ENCODE measurements at regions not wholly inside any gene's neighbourhood (a gene's known extent, or its start where the extent isn't known, plus 50 kb on each side); places are given as distances from the start of the nearest gene placed in this dataset.

DNA sequence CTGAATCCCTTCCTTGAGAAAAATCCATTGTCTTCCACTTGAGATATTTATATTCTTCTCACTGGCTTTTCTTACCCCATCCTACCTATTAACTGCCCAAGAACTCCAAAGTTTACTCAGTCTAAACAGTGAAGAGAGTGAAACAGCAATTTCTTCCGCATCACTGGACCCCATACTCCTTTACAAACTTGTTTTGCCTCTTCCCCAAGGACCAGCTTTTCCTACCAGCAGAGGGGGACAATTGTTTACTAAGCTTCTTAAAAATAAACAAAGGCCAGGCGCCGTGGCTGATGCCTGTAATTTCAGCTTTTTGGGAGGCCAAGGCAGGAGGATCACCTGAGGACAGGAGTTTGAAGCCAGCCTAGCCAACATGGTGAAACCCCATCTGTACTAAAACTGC lies 52.0 kb downstream of the LRATD1 start:
- Mint-ChIP-seq H3K27ac (no peak overlapping the region), H3K27me3 (no peaks in the 10 kb centered on the region)

DNA sequence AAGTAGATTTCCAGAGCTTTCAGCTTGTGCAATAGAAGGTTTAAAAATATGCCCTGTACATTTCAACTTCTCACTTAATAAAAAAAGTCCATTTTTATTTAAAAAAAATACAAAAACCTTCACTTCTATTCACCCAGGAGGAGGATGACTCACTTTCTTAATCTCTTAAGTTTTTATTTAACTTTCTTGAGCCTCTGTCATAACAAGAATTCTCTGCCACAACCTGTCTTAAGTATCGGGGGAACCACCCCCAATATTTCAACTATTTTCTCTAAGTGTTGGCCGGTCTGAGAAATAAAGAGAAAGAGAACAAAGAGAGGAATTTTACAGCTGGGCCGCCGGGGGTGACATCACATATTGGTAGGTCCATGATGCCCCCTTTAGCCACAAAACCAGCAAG lies 58.4 kb downstream of the LRATD1 start:
- no peaks in the 10 kb centered on the region for H3K27me3 Mint-ChIP-seq
- H3K4me3 Mint-ChIP-seq = no peak overlapping the region
- no peak overlapping the region for H3K27ac Mint-ChIP-seq
- H3K4me1 Mint-ChIP-seq = no peaks in the 10 kb centered on the region
- CTCF ChIA-PET = no interaction called here
- DNase-seq = no peak
- H3K9me3 Mint-ChIP-seq = peaks cover 7% of the 10 kb centered on the region
- H3K36me3 Mint-ChIP-seq = no peaks in the 10 kb centered on the region

More for the DNA sequence above, 52.0 kb downstream of the LRATD1 start:
- CTCF ChIA-PET = no interaction called here
- no peaks in the 10 kb centered on the region for H3K4me1 Mint-ChIP-seq
- no peak overlapping the region for H3K4me3 Mint-ChIP-seq
- H3K36me3 Mint-ChIP-seq = no peaks in the 10 kb centered on the region
- H3K9me3 Mint-ChIP-seq = peaks cover 3% of the 10 kb centered on the region
- no peak for DNase-seq

DNA sequence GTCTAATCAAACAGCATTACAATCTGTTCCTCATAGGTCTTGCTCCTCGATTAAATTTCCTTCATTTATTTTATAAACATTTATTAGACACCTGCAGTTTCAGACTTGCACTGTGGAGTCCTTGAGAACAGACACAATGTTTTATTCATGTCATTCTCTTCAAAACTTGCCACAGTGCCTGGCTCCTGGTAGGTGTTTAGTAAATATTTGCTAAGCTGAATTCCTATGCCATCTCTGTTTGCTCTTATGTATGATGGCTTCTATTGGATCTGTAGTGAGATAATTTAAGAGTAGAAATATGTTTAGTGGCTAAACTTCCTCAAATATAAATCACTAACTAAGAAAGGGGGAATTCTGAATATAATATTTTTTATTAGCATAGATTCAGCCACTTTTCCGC lies 61.4 kb downstream of the LRATD1 start:
- Mint-ChIP-seq H3K4me3 (no peak overlapping the region), H3K27ac (no peak overlapping the region), H3K27me3 (no peaks in the 10 kb centered on the region), H3K36me3 (no peaks in the 10 kb centered on the region), H3K4me1 (no peaks in the 10 kb centered on the region), H3K9me3 (peaks cover 6% of the 10 kb centered on the region)
- no peak for DNase-seq
- CTCF ChIA-PET = no interaction called here

DNA sequence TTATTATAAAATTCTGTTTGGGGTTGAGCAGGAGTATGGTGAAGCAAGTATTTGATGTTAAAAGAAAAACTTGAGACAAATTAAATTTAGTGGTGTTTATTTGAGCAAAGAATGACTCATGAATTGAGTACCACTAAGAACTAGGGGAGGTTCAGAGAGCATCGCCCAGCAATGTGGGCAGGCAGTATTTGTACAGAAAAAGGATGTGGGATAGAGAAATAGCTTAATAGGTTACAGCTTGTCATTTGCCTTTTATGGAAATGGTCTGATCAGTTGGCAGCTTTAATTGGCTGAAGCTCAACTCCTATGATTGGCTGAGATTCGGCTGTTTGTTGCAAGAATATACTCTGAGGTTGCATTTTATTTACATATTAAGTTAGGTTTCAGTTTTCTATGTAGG lies 68.2 kb downstream of the LRATD1 start:
- no peaks in the 10 kb centered on the region for H3K36me3 Mint-ChIP-seq
- no peak for DNase-seq
- no peaks in the 10 kb centered on the region for H3K27me3 Mint-ChIP-seq
- no peaks in the 10 kb centered on the region for H3K9me3 Mint-ChIP-seq
- H3K4me3 Mint-ChIP-seq = no peak overlapping the region
- no peak overlapping the region for H3K27ac Mint-ChIP-seq
- CTCF ChIA-PET = no interaction called here
- H3K4me1 Mint-ChIP-seq = no peaks in the 10 kb centered on the region

DNA sequence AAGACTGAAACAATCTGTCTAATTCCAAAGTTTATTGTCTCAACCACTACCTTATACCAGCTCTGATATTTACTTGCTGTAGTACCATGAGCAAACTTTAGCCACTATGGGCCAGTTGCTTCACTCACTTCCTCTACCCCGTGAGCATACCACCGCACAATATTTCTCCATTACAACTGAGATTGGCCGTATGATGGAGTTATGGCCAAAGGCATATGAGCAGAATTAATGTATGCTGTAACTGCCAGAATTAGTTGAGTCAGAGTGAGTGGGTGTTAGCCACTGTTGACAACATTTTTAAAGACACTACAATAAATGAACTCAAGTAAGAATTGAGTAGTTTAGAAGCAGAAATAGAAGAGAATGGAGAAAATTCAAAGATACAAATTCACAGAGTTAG lies 69.7 kb downstream of the LRATD1 start:
- Mint-ChIP-seq H3K4me1 (no peaks in the 10 kb centered on the region), H3K4me3 (no peak overlapping the region), H3K36me3 (no peaks in the 10 kb centered on the region), H3K27me3 (no peaks in the 10 kb centered on the region), H3K9me3 (no peaks in the 10 kb centered on the region), H3K27ac (no peak overlapping the region)
- CTCF ChIA-PET = no interaction called here
- DNase-seq = no peak

DNA sequence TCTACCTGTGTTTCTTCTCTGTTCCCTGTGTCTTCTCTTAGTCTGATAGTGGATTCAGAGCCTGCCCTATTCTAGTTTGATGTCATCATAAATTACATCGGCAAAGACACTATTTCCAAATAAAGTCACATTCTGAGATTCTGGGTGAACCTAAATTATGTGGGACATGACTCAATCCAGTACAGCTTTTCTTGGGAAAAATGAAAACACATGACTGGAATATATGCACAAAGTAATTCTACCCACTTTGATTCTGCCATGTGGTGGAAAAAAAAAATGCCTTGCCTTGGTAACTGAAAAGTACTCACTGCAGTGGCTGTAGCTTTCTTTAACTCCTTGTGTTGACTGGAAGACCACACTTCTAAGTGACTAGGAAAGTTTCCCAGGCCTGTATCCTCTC lies 73.7 kb downstream of the LRATD1 start:
- H3K9me3 Mint-ChIP-seq = no peaks in the 10 kb centered on the region
- H3K4me1 Mint-ChIP-seq = no peaks in the 10 kb centered on the region
- no peak overlapping the region for H3K4me3 Mint-ChIP-seq
- no peaks in the 10 kb centered on the region for H3K27me3 Mint-ChIP-seq
- H3K36me3 Mint-ChIP-seq = no peaks in the 10 kb centered on the region
- CTCF ChIA-PET = no interaction called here
- no peak for DNase-seq
- no peak overlapping the region for H3K27ac Mint-ChIP-seq

DNA sequence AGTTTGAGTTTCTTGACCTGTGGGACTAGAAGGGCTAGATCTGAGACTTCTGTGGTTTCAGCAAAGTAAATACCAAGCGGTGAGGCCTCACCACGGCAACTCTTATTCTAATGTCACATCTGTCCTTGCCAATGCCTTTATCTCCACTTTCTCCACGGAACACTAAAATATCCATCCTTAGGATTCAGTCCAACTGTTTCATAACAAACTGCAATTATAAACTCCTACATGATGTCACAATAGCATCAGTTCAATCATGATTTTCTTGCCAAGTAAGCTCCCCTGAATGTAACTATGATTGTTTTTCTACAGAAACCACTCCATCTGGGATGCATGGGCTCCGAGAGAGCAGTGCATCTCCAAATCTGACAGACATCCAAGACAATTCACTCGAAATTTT lies 79.6 kb downstream of the LRATD1 start:
- CTCF ChIA-PET = no interaction called here
- no peak for DNase-seq
- no peaks in the 10 kb centered on the region for H3K36me3 Mint-ChIP-seq
- no peak overlapping the region for H3K4me3 Mint-ChIP-seq
- H3K4me1 Mint-ChIP-seq = no peaks in the 10 kb centered on the region
- H3K27ac Mint-ChIP-seq = no peak overlapping the region
- H3K9me3 Mint-ChIP-seq = no peaks in the 10 kb centered on the region
- H3K27me3 Mint-ChIP-seq = no peaks in the 10 kb centered on the region

DNA sequence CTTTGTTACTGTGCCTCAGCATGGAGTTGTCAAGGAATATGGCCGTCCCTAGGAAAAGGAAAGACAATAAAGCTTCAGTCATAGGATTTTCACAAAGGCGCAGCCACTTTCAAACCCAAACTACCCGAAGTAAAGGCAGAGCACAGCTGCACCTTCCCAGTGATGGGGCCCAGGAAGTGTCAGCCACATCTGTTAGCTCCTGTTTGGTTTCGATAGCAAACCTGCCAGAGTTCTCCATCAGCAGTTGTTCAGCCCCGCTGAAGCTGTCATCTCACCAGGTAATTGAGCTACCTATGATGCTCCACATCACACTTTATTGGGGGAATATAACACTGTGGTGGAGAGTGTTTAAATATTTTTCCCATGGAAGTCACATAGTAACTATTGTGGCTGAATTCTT lies 80.7 kb downstream of the LRATD1 start:
- H3K4me1 Mint-ChIP-seq = no peaks in the 10 kb centered on the region
- no peaks in the 10 kb centered on the region for H3K36me3 Mint-ChIP-seq
- no peak for DNase-seq
- no peaks in the 10 kb centered on the region for H3K9me3 Mint-ChIP-seq
- no peaks in the 10 kb centered on the region for H3K27me3 Mint-ChIP-seq
- CTCF ChIA-PET = no interaction called here
- no peak overlapping the region for H3K4me3 Mint-ChIP-seq
- H3K27ac Mint-ChIP-seq = no peak overlapping the region

DNA sequence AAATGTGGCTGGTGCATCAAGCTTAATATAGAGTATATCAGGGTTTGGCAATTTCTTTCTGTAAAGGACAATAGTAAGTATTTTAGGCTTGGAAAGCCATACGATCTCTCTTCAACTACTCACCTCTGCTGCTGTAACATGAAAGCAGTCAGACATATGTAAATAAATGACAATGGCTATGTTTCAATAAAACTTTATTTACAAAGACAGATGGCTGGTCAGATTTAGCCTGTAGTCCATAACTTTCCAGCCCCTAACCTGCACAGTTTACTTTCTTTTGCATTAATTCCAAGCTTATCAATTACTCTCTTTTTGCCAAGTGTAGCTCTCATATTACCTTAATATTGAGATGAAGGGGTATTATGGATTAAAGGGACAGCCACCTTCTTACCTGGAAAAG lies 83.1 kb downstream of the LRATD1 start:
- no peaks in the 10 kb centered on the region for H3K9me3 Mint-ChIP-seq

DNA sequence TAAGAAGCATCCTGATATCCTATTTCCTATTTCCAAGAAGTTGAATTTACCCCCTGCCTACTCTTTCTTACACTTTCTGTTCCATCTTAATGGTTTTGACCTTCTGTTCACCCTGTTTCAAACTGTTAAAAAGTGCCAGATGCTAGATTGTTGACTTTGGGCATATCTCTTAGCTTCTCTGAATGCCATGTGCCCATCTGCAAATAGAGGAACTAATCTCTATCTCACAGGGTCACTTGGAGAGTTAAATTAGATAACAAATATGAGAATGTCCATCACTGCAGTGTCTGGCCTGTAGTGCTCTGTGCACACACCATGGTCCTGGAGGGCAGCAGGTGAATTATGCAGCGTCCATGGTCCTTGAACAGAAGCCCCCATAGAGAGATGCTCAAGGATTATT lies 83.8 kb downstream of the LRATD1 start:
- H3K4me3 Mint-ChIP-seq = no peak overlapping the region
- no peak for DNase-seq
- H3K36me3 Mint-ChIP-seq = no peaks in the 10 kb centered on the region
- no peaks in the 10 kb centered on the region for H3K4me1 Mint-ChIP-seq
- no peaks in the 10 kb centered on the region for H3K9me3 Mint-ChIP-seq
- CTCF ChIA-PET = no interaction called here
- no peaks in the 10 kb centered on the region for H3K27me3 Mint-ChIP-seq
- no peak overlapping the region for H3K27ac Mint-ChIP-seq

More for the DNA sequence above, 83.1 kb downstream of the LRATD1 start:
- H3K4me1 Mint-ChIP-seq = no peaks in the 10 kb centered on the region
- no peak overlapping the region for H3K4me3 Mint-ChIP-seq
- no peak for DNase-seq
- no peaks in the 10 kb centered on the region for H3K36me3 Mint-ChIP-seq
- no peak overlapping the region for H3K27ac Mint-ChIP-seq
- H3K27me3 Mint-ChIP-seq = no peaks in the 10 kb centered on the region
- CTCF ChIA-PET = no interaction called here

DNA sequence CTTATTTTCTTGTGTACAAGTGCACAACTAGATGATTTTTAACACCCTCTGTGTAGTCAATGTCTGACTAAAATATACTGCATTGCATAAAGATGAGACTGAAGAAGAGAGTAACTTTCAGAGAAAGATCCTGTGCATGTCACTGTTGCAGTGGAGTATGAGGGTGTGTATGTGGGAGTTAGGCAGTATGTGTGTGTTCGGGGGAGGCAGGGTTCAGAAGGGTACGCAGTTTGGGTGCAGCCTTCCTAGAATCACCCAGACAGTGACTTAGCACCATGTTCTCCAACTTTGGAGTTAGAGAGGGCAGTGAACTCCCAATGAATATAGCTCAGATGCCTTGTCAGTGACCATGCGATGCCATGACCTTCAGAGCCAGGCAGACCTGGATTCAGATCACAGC lies 84.6 kb downstream of the LRATD1 start:
- H3K4me1 Mint-ChIP-seq = no peaks in the 10 kb centered on the region
- CTCF ChIA-PET = no interaction called here
- no peak overlapping the region for H3K27ac Mint-ChIP-seq
- no peak for DNase-seq
- H3K36me3 Mint-ChIP-seq = no peaks in the 10 kb centered on the region
- no peak overlapping the region for H3K4me3 Mint-ChIP-seq
- no peaks in the 10 kb centered on the region for H3K9me3 Mint-ChIP-seq
- H3K27me3 Mint-ChIP-seq = no peaks in the 10 kb centered on the region

DNA sequence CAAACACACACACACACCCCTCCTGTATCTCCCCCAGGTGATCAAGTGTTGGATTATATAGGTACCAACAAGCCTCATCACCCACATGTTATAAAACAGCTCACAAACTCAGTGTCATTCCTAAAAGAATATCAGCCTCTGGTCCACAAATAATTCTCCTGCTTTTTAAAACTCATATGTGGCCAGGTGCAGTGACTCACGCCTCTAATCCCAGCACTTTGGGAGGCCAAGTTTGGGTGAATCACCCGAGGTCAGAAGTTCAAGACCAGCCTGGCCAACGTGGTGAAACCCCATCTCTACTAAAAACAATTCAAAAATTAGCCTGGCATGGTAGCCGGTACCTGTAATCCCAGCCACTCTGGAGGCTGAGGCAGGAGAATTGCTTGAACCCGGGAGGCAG lies 87.8 kb downstream of the LRATD1 start:
- DNase-seq = no peak
- CTCF ChIA-PET = no interaction called here

DNA sequence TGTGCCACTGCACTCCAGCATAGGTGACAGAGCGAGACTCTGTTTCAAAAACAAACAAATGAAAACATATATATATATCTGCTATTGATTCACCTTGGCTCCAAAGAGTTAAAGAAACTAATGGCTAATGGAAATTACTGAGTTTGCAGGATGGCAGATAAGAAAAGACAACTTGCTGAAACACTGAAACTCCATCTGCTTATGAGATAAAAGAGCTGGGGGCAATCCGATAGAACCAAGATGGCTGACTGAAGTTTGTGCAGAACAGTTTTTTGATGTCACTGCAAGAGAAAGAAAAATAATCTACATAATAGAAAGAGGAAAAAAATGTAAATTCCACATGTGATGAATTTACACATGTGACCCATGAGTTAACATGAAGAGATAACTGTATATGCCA lies 88.2 kb downstream of the LRATD1 start:
- H3K4me3 Mint-ChIP-seq = no peak overlapping the region
- no peaks in the 10 kb centered on the region for H3K27me3 Mint-ChIP-seq
- no peak overlapping the region for H3K27ac Mint-ChIP-seq
- no peaks in the 10 kb centered on the region for H3K9me3 Mint-ChIP-seq
- H3K36me3 Mint-ChIP-seq = no peaks in the 10 kb centered on the region
- CTCF ChIA-PET = no interaction called here
- no peaks in the 10 kb centered on the region for H3K4me1 Mint-ChIP-seq
- no peak for DNase-seq

More for the DNA sequence above, 87.8 kb downstream of the LRATD1 start:
- no peaks in the 10 kb centered on the region for H3K36me3 Mint-ChIP-seq
- no peaks in the 10 kb centered on the region for H3K4me1 Mint-ChIP-seq
- no peak overlapping the region for H3K27ac Mint-ChIP-seq
- no peak overlapping the region for H3K4me3 Mint-ChIP-seq
- H3K27me3 Mint-ChIP-seq = no peaks in the 10 kb centered on the region
- H3K9me3 Mint-ChIP-seq = no peaks in the 10 kb centered on the region

DNA sequence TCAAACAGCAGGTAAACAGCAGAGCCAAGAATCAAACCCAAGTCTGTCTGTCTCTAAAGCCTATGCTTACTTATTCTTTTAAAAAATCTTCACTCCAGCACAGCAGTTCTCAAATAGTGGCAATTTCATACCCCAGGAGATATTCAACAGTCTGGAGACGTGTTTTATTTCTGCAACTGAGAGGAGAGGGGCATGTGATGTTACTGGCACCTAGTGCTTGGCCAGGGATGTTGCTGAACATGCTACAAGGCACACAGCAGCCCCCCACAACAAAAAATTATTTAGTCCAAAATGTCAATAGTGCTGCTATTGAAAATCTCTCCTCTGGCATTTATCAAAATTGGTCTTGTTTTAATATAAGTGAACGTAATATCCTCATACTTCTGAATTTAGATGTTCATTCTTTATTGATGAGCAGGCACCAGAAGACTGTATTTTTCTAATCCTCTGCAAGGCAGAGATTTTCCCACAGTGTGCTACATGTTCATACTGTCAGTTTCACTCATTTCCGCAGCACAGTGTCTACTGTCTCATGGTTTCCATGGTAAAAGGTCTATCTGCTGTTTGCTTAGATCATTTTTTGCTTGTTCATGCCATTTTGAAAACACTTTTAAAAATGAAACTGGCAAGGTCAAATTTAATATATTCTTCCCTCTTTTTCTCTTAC lies 90.5 kb downstream of the LRATD1 start:
- Mint-ChIP-seq H3K27me3 (no peaks in the 10 kb centered on the region), H3K4me3 (no peak overlapping the region), H3K4me1 (no peaks in the 10 kb centered on the region), H3K27ac (no peak overlapping the region), H3K36me3 (no peaks in the 10 kb centered on the region), H3K9me3 (no peaks in the 10 kb centered on the region)
- CTCF ChIA-PET = no interaction called here
- DNase-seq = no peak

DNA sequence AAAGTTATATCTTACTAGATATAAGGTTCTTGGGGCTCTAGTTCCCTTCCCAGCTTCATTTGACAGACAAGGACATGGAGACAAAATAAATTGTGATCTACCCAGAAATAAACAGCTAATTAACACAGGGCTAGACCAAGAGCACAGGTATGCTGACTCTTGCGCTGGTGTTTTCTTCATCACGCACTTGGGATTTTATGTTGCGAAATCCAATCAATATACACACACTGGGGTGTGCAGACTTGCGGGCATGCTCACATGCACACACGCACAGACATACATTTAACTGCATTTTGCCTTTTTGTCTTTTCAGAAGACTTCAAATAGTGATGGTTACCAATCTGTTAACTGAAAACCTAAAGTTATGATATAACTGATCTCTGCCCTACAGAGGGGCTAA lies 91.2 kb downstream of the LRATD1 start:
- CTCF ChIA-PET = no interaction called here

DNA sequence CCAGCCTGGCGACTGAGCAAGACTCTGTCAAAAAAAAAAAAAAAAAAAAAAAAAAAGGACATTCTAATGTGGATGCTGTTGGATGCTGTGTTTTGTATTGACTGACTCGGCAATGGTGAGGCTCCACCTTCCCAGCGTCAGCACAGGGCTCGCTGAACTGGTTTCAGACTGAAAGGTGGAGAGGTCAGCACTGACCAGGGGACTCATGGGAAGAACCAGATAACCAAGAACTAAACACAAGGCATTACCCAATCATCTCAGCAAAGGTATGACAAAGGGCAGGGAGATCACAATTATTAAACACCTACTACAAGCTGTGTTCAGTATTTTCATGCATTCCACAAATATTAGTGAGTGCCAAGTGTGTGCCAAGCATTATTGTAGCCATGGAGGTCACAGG lies 103.2 kb downstream of the LRATD1 start:
- no peak for DNase-seq
- CTCF ChIA-PET = no interaction called here
- peaks cover 4% of the 10 kb centered on the region for H3K9me3 Mint-ChIP-seq
- H3K36me3 Mint-ChIP-seq = no peaks in the 10 kb centered on the region
- H3K27ac Mint-ChIP-seq = no peak overlapping the region
- no peaks in the 10 kb centered on the region for H3K27me3 Mint-ChIP-seq
- H3K4me3 Mint-ChIP-seq = no peak overlapping the region
- no peaks in the 10 kb centered on the region for H3K4me1 Mint-ChIP-seq

More for the DNA sequence above, 91.2 kb downstream of the LRATD1 start:
- Mint-ChIP-seq H3K4me3 (no peak overlapping the region), H3K9me3 (no peaks in the 10 kb centered on the region), H3K36me3 (no peaks in the 10 kb centered on the region), H3K4me1 (no peaks in the 10 kb centered on the region), H3K27ac (no peak overlapping the region), H3K27me3 (no peaks in the 10 kb centered on the region)
- DNase-seq = no peak

All from activated naive CD4-positive, alpha-beta T cell treated with anti-CD3 and anti-CD28 coated beads, Interleukin-2, amount 10 ng/mL, durations not matched to agents 7 days and 5 days (primary cell).